ENCODE measurements at regions not wholly inside any gene's neighbourhood (a gene's known extent, or its start where the extent isn't known, plus 50 kb on each side); places are given as distances from the start of the nearest gene placed in this dataset.

- Mint-ChIP-seq H3K4me3 (no peak overlapping the region), H3K27ac (no peak overlapping the region)
These were observed 122.3 kb upstream of the WWC1 start for GRCh38 chr5:168168978-168169698.

GRCh38 chr5:168169791-168170190 lies 121.7 kb upstream of the WWC1 start:
- Mint-ChIP-seq H3K4me3 (no peak overlapping the region), H3K36me3 (no peaks in the 10 kb centered on the region), H3K27me3 (peaks cover 0 to 7% of the 10 kb centered on the region in 2 donors), H3K27ac (no peak overlapping the region), H3K4me1 (no peaks in the 10 kb centered on the region), H3K9me3 (no peaks in the 10 kb centered on the region)
- ATAC-seq (replicated peaks) (no peak), DNase-seq (no peak)

More at GRCh38 chr5:168168978-168169698, 122.3 kb upstream of the WWC1 start:
- no peak for DNase-seq
- Mint-ChIP-seq H3K36me3 (no peaks in the 10 kb centered on the region), H3K4me1 (no peaks in the 10 kb centered on the region), H3K27me3 (peaks cover 0 to 7% of the 10 kb centered on the region in 2 donors), H3K9me3 (no peaks in the 10 kb centered on the region)
- no peak for ATAC-seq (replicated peaks)

- no peaks in the 10 kb centered on the region for H3K36me3 Mint-ChIP-seq
- H3K27ac Mint-ChIP-seq = no peak overlapping the region
- no peaks in the 10 kb centered on the region for H3K9me3 Mint-ChIP-seq
- DNase-seq = no peak
- H3K4me3 Mint-ChIP-seq = no peak overlapping the region
- H3K4me1 Mint-ChIP-seq = no peaks in the 10 kb centered on the region
- peaks cover 0 to 7% of the 10 kb centered on the region in 2 donors for H3K27me3 Mint-ChIP-seq
- no peak for ATAC-seq (replicated peaks)
These were observed 119.3 kb upstream of the WWC1 start for GRCh38 chr5:168171901-168172759.

DNA sequence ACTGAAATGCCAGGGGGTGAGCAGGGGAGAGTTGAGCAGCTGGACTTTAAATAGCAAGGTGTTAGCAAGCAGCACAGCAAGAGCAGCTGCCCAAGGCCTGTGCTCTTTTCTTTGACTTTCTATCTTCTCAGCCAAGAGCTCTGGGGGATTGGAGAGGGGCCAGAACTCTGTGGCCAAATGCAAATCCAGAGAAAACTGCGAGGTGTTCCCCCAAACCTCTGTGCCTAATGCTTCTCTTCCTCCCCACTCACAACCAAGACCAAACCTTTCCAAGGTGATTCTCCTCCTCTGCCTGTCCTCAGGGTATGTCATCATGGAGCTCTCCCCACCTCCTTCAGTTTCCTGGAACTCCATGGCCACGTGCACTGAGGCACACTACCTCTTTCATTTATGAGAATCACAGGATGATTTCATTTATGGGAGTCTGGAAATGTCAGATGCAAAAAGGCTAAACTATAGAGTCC lies 118.7 kb upstream of the WWC1 start:
- no peaks in the 10 kb centered on the region for H3K9me3 Mint-ChIP-seq
- no peaks in the 10 kb centered on the region for H3K36me3 Mint-ChIP-seq
- no peak overlapping the region for H3K27ac Mint-ChIP-seq

DNA sequence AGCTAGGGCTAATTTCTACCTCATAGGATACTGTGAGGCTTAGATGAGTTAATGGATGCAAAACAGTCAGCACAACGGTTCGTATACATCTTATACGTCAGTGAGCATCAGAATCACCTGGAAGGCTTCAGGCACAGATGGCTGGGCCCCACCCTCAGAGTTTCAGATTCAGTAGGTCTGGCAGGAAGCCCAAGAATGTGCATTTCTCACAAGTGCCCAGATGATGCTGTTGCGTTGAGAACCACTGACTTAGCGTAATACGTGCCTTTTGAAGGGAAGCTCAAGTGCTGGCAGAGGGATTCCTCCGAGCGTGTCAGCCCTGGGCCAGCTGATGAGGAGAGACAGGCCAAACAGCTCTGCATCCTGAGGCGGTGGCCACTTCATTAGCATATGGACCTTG lies 117.1 kb upstream of the WWC1 start:
- ATAC-seq (replicated peaks) (no peak), DNase-seq (no peak)
- H3K27me3 Mint-ChIP-seq = peaks cover 0 to 6% of the 10 kb centered on the region in 2 donors
- H3K27ac Mint-ChIP-seq = no peak overlapping the region
- H3K9me3 Mint-ChIP-seq = no peaks in the 10 kb centered on the region
- H3K36me3 Mint-ChIP-seq = no peaks in the 10 kb centered on the region
- no peak overlapping the region for H3K4me3 Mint-ChIP-seq
- no peaks in the 10 kb centered on the region for H3K4me1 Mint-ChIP-seq

More for the DNA sequence above, 118.7 kb upstream of the WWC1 start:
- H3K4me1 Mint-ChIP-seq = no peaks in the 10 kb centered on the region
- DNase-seq (no peak), ATAC-seq (replicated peaks) (no peak)
- H3K27me3 Mint-ChIP-seq = peaks cover 0 to 7% of the 10 kb centered on the region in 2 donors
- H3K4me3 Mint-ChIP-seq = no peak overlapping the region

GRCh38 chr5:168176251-168176650 lies 115.2 kb upstream of the WWC1 start:
- no peaks in the 10 kb centered on the region for H3K4me1 Mint-ChIP-seq
- H3K4me3 Mint-ChIP-seq = no peak overlapping the region
- ATAC-seq (replicated peaks) = no peak
- H3K9me3 Mint-ChIP-seq = no peaks in the 10 kb centered on the region
- no peak for DNase-seq
- H3K36me3 Mint-ChIP-seq = no peaks in the 10 kb centered on the region
- H3K27ac Mint-ChIP-seq = no peak overlapping the region
- H3K27me3 Mint-ChIP-seq = no peaks in the 10 kb centered on the region

- H3K9me3 Mint-ChIP-seq = no peaks in the 10 kb centered on the region
- no peak overlapping the region for H3K4me3 Mint-ChIP-seq
- no peak overlapping the region for H3K27ac Mint-ChIP-seq
- no peaks in the 10 kb centered on the region for H3K4me1 Mint-ChIP-seq
- no peaks in the 10 kb centered on the region for H3K36me3 Mint-ChIP-seq
- no peaks in the 10 kb centered on the region for H3K27me3 Mint-ChIP-seq
- ATAC-seq (replicated peaks) (no peak), DNase-seq (no peak)
These were observed 114.5 kb upstream of the WWC1 start for GRCh38 chr5:168176941-168177340.

GRCh38 chr5:168177831-168178450 lies 113.5 kb upstream of the WWC1 start:
- ATAC-seq (replicated peaks) = no peak
- H3K4me3 Mint-ChIP-seq = no peak overlapping the region

DNA sequence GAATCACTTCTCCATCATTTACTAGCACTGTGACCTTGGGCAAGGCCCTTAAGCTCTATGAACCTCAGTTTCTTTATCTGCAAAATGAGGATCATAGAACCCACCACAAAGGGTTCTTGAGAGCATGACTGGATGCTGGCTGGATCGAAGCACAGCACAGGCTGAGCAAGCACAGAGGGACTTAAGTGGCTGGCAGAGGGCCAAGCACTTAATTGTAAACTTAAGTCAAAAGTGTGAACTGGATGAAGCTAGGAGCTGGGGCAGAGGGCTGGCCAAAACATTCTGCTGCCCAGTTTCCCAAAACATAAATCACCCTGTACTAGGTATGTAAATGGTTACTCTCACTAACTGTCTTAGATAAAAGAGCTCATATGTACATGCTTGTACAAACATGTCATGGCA lies 112.3 kb upstream of the WWC1 start:
- Mint-ChIP-seq H3K4me1 (no peaks in the 10 kb centered on the region), H3K36me3 (no peaks in the 10 kb centered on the region), H3K9me3 (peaks cover 0 to 2% of the 10 kb centered on the region in 2 donors), H3K27me3 (no peaks in the 10 kb centered on the region), H3K27ac (no peak overlapping the region), H3K4me3 (no peak overlapping the region)
- no peak for ATAC-seq (replicated peaks)
- DNase-seq = no peak

More at GRCh38 chr5:168177831-168178450, 113.5 kb upstream of the WWC1 start:
- no peak overlapping the region for H3K27ac Mint-ChIP-seq
- no peaks in the 10 kb centered on the region for H3K4me1 Mint-ChIP-seq
- no peaks in the 10 kb centered on the region for H3K27me3 Mint-ChIP-seq
- no peak for DNase-seq
- H3K9me3 Mint-ChIP-seq = no peaks in the 10 kb centered on the region
- no peaks in the 10 kb centered on the region for H3K36me3 Mint-ChIP-seq

- ATAC-seq (replicated peaks) (no peak), DNase-seq (no peak)
- no peaks in the 10 kb centered on the region for H3K4me1 Mint-ChIP-seq
- H3K9me3 Mint-ChIP-seq = peaks cover 0 to 2% of the 10 kb centered on the region in 2 donors
- no peaks in the 10 kb centered on the region for H3K36me3 Mint-ChIP-seq
- H3K4me3 Mint-ChIP-seq = no peak overlapping the region
- no peak overlapping the region for H3K27ac Mint-ChIP-seq
- no peaks in the 10 kb centered on the region for H3K27me3 Mint-ChIP-seq
These were observed 109.2 kb upstream of the WWC1 start for GRCh38 chr5:168182269-168182668.

DNA sequence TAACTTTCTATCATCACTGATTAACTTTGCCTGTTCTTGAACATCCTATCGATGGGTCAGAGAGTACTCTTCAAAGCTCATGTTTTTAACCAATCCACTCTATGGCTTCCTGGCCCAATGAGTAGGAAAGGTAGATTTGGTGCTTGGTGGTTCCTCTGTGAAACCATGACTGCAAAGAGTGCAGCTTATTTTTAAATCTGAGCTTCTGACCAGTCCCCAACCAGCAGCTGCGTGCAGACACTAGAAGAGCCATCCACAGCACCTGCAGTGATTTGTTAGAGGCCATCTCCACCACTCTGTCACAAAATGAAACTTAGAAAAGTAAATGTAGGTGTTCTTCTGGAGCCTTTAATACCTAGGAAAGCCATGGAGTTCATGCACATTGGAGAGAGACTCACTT lies 107.3 kb upstream of the WWC1 start:
- no peak for DNase-seq
- peaks cover 0 to 2% of the 10 kb centered on the region in 2 donors for H3K9me3 Mint-ChIP-seq
- H3K4me3 Mint-ChIP-seq = no peak overlapping the region
- ATAC-seq (replicated peaks) = no peak
- no peaks in the 10 kb centered on the region for H3K4me1 Mint-ChIP-seq
- H3K27me3 Mint-ChIP-seq = no peaks in the 10 kb centered on the region
- no peak overlapping the region for H3K27ac Mint-ChIP-seq
- H3K36me3 Mint-ChIP-seq = no peaks in the 10 kb centered on the region

- H3K27me3 Mint-ChIP-seq = no peaks in the 10 kb centered on the region
- no peaks in the 10 kb centered on the region for H3K36me3 Mint-ChIP-seq
- ATAC-seq (replicated peaks) (no peak), DNase-seq (no peak)
- peaks cover 0 to 2% of the 10 kb centered on the region in 2 donors for H3K9me3 Mint-ChIP-seq
- no peaks in the 10 kb centered on the region for H3K4me1 Mint-ChIP-seq
- H3K27ac Mint-ChIP-seq = no peak overlapping the region
- no peak overlapping the region for H3K4me3 Mint-ChIP-seq
These were observed 105.0 kb upstream of the WWC1 start for GRCh38 chr5:168186289-168187074.

GRCh38 chr5:168187614-168188013 lies 103.8 kb upstream of the WWC1 start:
- H3K27me3 Mint-ChIP-seq = no peaks in the 10 kb centered on the region
- no peaks in the 10 kb centered on the region for H3K4me1 Mint-ChIP-seq
- DNase-seq (no peak), ATAC-seq (replicated peaks) (no peak)
- no peak overlapping the region for H3K4me3 Mint-ChIP-seq
- H3K36me3 Mint-ChIP-seq = no peaks in the 10 kb centered on the region
- peaks cover 0 to 2% of the 10 kb centered on the region in 2 donors for H3K9me3 Mint-ChIP-seq
- H3K27ac Mint-ChIP-seq = no peak overlapping the region

DNA sequence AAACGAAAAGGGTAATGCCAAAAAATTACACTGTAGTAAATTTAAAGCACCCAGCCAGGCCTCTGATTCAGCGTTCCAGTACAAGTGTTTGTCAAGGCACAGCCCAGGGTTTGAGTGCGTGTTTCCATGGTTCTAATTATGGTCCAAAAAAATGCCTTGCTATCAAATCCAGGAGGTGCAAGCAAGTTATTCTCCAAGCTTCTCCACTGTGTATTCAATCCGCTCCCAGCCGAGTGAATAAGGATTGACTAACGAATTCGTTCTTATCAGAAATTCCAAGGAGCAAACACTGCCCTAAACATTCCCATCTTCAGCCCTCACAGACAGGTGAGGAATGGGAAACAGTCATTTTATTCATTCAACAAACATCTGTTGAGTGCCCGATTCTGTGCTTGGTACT lies 103.3 kb upstream of the WWC1 start:
- H3K27ac Mint-ChIP-seq = no peak overlapping the region
- no peaks in the 10 kb centered on the region for H3K4me1 Mint-ChIP-seq
- no peaks in the 10 kb centered on the region for H3K27me3 Mint-ChIP-seq
- H3K9me3 Mint-ChIP-seq = peaks cover 0 to 2% of the 10 kb centered on the region in 2 donors
- DNase-seq (no peak), ATAC-seq (replicated peaks) (no peak)
- no peaks in the 10 kb centered on the region for H3K36me3 Mint-ChIP-seq
- no peak overlapping the region for H3K4me3 Mint-ChIP-seq

All from stimulated activated naive B cell treated with anti-CD40 and anti-IgM and Interleukin-4, amounts not matched to agents 10 μg/mL and 1 μg/mL and 100 μg/mL, for 72 hours (primary cell).